CD4-positive, alpha-beta T cell (primary cell): ENCODE measurements at regions not wholly inside any gene's neighbourhood (a gene's known extent, or its start where the extent isn't known, plus 50 kb on each side); places are given as distances from the start of the nearest gene placed in this dataset.

Experiments used
- ATAC-seq: fragments of 200-7000 bp; cut with Tn5 transposase; one replicate; pipeline ENCODE4 v1.10.0; 2022; ENCODE audit warnings: mild to moderate bottlenecking; ENCODE audit not compliant: poor library complexity
- CTCF ChIA-PET: fragments of 350-600 bp; sonication (Branson Sonifier 250); formaldehyde crosslinking; loops from one replicate; lab custom pipeline; 2021; ENCODE audit warnings: antibody characterized with exemption, inconsistent platforms; lab: Charles Lee
- POLR2A ChIA-PET: fragments of 350-600 bp; sonication (Branson Sonifier 250); formaldehyde crosslinking; loops from one replicate; lab custom pipeline; 2021; ENCODE audit warnings: antibody characterized with exemption, inconsistent platforms; lab: Charles Lee
- DNase-seq, 14 experiments: peaks; one replicate each; pipeline ENCODE4 v3.0.0-alpha.2; 2013 to 2020; ENCODE audit warnings: mixed read lengths in 2 of 14
- H3K27ac ChIP-seq, 2 donors: one replicate each; pipeline versions ENCODE4 v1.5.1 to v1.7.0; 2013; ENCODE audit warnings: low read length in 2 of 2, low read depth in 1 of 2, mild to moderate bottlenecking in 1 of 2
- H3K27me3 ChIP-seq, 2 experiments: 1 replicate in 1 of 2; 2 replicates in 1 of 2; pipeline versions ENCODE4 v1.6.1 to v1.7.0; 2013; ENCODE audit warnings: low read length in 2 of 2, control low read depth in 1 of 2, mild to moderate bottlenecking in 1 of 2, moderate library complexity in 1 of 2; ENCODE audit not compliant: insufficient read depth in 2 of 2, control insufficient read depth in 1 of 2
- H3K36me3 ChIP-seq: one replicate; pipeline ENCODE4 v1.6.1; 2013; ENCODE audit warnings: low read length, control low read depth; ENCODE audit not compliant: insufficient read depth
- H3K4me1 ChIP-seq: one replicate; pipeline ENCODE4 v1.6.1; 2013; ENCODE audit warnings: low read length, control low read depth; ENCODE audit not compliant: insufficient read depth
- H3K4me3 ChIP-seq: one replicate; pipeline ENCODE4 v1.5.1; 2013; ENCODE audit warnings: mild to moderate bottlenecking, low read length, moderate library complexity
- H3K9me3 ChIP-seq, 2 experiments: 1 replicate in 1 of 2; 2 replicates in 1 of 2; pipeline versions ENCODE4 v1.6.1 to v1.7.0; 2013; ENCODE audit warnings: low read length in 2 of 2, mild to moderate bottlenecking in 2 of 2, control low read depth in 1 of 2, moderate library complexity in 1 of 2; ENCODE audit not compliant: control insufficient read depth in 1 of 2, insufficient read depth in 1 of 2
- H3K27ac Mint-ChIP-seq: one replicate; pipeline ENCODE4 v1.8.0; 2020; ENCODE audit warnings: mixed read lengths
- H3K27me3 Mint-ChIP-seq: one replicate; pipeline ENCODE4 v1.8.0; 2021; ENCODE audit warnings: mixed read lengths
- H3K36me3 Mint-ChIP-seq: one replicate; pipeline ENCODE4 v1.8.0; 2021; ENCODE audit warnings: low read depth, mixed read lengths
- H3K4me1 Mint-ChIP-seq: one replicate; pipeline ENCODE4 v1.8.0; 2021; ENCODE audit warnings: low read depth, mixed read lengths
- H3K4me3 Mint-ChIP-seq: one replicate; pipeline ENCODE4 v1.8.0; 2020; ENCODE audit warnings: mild to moderate bottlenecking, mixed read lengths
- H3K9me3 Mint-ChIP-seq: one replicate; pipeline ENCODE4 v1.8.0; 2020; ENCODE audit warnings: mixed read lengths
- CTCF ChIP-seq: fragments of 200-600 bp; IDR thresholded peaks from one replicate; pipeline ENCODE4 v1.8.0; 2022; ENCODE audit warnings: antibody characterized with exemption, mild to moderate bottlenecking
- intact Hi-C, 2 experiments: fragments of 100-400 bp; cut with DNase I in 1 of 2; cut with micrococcal nuclease in 1 of 2; formaldehyde crosslinking; loops; one replicate each; pipeline versions ENCODE4 v1.15.1 to v1.9.0; 2023 to 2025; cut with DNase I, micrococcal nuclease

DNA sequence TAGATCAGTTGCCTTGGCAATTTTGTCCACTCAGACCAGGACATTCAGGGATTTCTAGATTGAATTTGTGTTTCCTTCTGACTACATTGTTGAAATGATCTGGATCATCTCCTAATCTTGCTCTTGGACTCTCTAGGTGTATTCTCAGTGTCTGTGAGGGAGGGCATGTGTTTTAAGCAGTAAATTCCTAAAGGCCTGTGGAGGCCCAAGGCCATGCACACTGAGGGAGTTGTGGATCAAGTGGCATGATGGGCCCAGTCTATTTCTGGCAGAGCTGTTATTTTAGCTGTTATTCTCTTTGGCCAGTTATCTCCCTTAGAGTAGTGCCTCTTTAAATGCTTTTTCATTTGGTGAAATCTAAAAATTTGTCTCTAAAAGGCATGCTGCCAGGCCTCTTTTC, 144.9 kb downstream of the RPIA start:
- POLR2A ChIA-PET, result no interaction called here
- Mint-ChIP-seq H3K27ac (no peak overlapping the region), H3K27me3 (no peaks in the 10 kb centered on the region), H3K4me1 (no peaks in the 10 kb centered on the region), H3K4me3 (no peak overlapping the region), H3K9me3 (no peaks in the 10 kb centered on the region), H3K36me3 (no peaks in the 10 kb centered on the region)
- no peak for TF ChIP-seq CTCF
- ATAC-seq (no peak), DNase-seq (no peak)
- CTCF ChIA-PET, result no interaction called here
- no peaks in the 10 kb centered on the region for H3K9me3 ChIP-seq
- no peak overlapping the region for H3K4me3 ChIP-seq
- no peak overlapping the region for H3K27ac ChIP-seq
- no peaks in the 10 kb centered on the region for H3K4me1 ChIP-seq
- intact Hi-C loops, result no loop called here
- H3K27me3 ChIP-seq, result peaks cover 0 to 3% of the 10 kb centered on the region in 2 experiments
- no peaks in the 10 kb centered on the region for H3K36me3 ChIP-seq

DNA sequence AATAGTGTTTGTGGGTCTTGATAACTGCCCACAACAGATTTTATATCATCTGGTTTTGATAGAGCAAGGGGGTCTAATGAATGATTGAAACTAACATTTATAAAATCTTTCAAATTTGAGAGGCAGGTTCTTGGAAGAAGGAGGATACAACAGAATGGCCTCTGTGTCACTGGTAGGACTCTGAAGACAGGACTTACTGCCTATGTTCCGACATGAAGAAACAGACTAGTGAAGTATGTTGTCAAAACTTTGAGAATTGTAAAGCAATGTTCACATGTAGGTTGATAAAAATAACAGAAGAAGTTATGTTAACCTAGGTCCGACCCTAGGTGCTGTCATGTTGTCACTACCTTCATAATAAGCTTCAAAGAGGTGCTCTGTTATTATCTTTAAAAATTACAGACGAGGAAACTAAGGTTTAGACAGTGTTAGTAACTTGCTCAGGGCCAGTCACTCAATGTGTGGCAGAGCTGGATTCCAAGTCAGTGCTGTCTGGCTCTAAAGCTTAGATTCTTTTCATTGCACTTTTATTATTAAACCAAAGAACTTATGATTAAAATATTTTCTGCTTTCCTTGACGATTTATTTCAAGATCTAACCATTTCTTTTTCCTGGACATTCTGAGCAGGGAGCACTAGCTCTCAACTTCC, 146.2 kb downstream of the RPIA start:
- DNase-seq, result no peak
- ATAC-seq, result no peak
- ChIA-PET POLR2A (no interaction called here), CTCF (interaction anchor here (1.0 kb wide), 1 partner anchor 9 kb away, joined by 5 read pairs; no protein-coding TSS in a partner anchor)
- H3K36me3 Mint-ChIP-seq, result no peaks in the 10 kb centered on the region
- H3K9me3 Mint-ChIP-seq, result no peaks in the 10 kb centered on the region
- no peak overlapping the region for H3K27ac ChIP-seq
- H3K4me1 Mint-ChIP-seq, result no peaks in the 10 kb centered on the region
- no peak overlapping the region for H3K4me3 Mint-ChIP-seq
- H3K27ac Mint-ChIP-seq, result no peak overlapping the region
- no peaks in the 10 kb centered on the region for H3K36me3 ChIP-seq
- no peaks in the 10 kb centered on the region for H3K4me1 ChIP-seq
- no peaks in the 10 kb centered on the region for H3K27me3 Mint-ChIP-seq
- intact Hi-C loops, result no loop called here
- no peak overlapping the region for H3K4me3 ChIP-seq
- H3K9me3 ChIP-seq, result no peaks in the 10 kb centered on the region
- no peaks in the 10 kb centered on the region for H3K27me3 ChIP-seq
- no peak for TF ChIP-seq CTCF

GRCh38 chr2:88838165-88838635, 146.7 kb downstream of the RPIA start:
- Mint-ChIP-seq H3K4me1 (no peaks in the 10 kb centered on the region), H3K27me3 (no peaks in the 10 kb centered on the region), H3K4me3 (no peak overlapping the region), H3K36me3 (no peaks in the 10 kb centered on the region), H3K27ac (no peak overlapping the region), H3K9me3 (no peaks in the 10 kb centered on the region)
- DNase-seq (peak in 3 of 14 experiments; percentile 8 to 26 (median 25)), ATAC-seq (no peak)
- no peak overlapping the region for H3K27ac ChIP-seq
- TF ChIP-seq CTCF, result no peak
- H3K9me3 ChIP-seq, result no peaks in the 10 kb centered on the region
- H3K4me1 ChIP-seq, result no peaks in the 10 kb centered on the region
- intact Hi-C loops, result no loop called here
- H3K4me3 ChIP-seq, result no peak overlapping the region
- ChIA-PET POLR2A (no interaction called here), CTCF (interaction anchor here (1.0 kb wide), 1 partner anchor 8 kb away, joined by 5 read pairs; no protein-coding TSS in a partner anchor)
- H3K27me3 ChIP-seq, result no peaks in the 10 kb centered on the region
- no peaks in the 10 kb centered on the region for H3K36me3 ChIP-seq
